ENCODE measurements at regions not wholly inside any gene's neighbourhood (a gene's known extent, or its start where the extent isn't known, plus 50 kb on each side); places are given as distances from the start of the nearest gene placed in this dataset.

DNA sequence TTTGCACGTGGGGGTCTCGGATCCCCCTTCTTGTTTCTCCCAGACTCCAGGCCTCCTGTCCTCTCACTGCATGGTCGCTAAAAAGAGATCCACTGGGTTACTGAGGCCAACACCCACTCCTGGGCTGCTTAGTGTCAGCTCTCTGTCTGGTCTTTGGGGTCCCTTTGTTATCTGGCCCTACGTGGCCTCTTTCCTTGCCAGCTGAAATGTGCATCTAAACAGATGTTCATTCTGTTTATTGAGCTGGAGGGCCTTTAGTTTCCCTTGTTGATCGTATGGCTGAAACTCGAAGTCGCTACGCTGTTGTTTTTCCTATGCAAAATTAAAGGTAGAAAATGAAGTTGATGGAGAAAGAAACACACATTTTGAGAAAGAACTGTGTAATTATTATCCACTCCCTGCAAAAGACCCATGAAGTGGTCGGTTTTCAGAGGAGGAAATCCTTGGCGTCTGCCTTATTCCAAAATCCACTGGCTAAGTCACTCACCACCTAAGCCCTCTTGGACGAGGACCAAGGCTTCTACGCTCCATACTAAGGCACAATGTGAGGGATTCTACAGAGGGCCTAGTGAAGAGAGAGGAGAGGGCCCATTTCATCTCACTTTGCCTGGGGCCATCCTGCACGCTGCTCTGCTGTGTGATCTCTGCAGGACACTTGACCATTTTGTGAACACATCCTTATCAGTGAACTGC is 105.3 kb downstream of the GLI2 start:
- TF ChIP-seq, protein P1, sequence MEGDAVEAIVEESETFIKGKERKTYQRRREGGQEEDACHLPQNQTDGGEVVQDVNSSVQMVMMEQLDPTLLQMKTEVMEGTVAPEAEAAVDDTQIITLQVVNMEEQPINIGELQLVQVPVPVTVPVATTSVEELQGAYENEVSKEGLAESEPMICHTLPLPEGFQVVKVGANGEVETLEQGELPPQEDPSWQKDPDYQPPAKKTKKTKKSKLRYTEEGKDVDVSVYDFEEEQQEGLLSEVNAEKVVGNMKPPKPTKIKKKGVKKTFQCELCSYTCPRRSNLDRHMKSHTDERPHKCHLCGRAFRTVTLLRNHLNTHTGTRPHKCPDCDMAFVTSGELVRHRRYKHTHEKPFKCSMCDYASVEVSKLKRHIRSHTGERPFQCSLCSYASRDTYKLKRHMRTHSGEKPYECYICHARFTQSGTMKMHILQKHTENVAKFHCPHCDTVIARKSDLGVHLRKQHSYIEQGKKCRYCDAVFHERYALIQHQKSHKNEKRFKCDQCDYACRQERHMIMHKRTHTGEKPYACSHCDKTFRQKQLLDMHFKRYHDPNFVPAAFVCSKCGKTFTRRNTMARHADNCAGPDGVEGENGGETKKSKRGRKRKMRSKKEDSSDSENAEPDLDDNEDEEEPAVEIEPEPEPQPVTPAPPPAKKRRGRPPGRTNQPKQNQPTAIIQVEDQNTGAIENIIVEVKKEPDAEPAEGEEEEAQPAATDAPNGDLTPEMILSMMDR (conservative IDR thresholded peaks at IDR 0.05 in 1 of 2, IDR thresholded peaks at IDR 0.05 in 1 of 2; ENCODE audit: extremely low read depth in 1 of 2, insufficient read depth in 1 of 2, low read depth in 1 of 2, low read length in 2 of 2) = no peak
- no peak for TF ChIP-seq EZH2 (IDR thresholded peaks at IDR 0.05; ENCODE audit: borderline replicate concordance, low read length)

All from mammary epithelial cell (primary cell).